GM12864 (cell line): ENCODE measurements at regions not wholly inside any gene's neighbourhood (a gene's known extent, or its start where the extent isn't known, plus 50 kb on each side); places are given as distances from the start of the nearest gene placed in this dataset.
"Not testable (repeated sequence)": the region's sequence is repeated elsewhere in the genome, so short reads cannot be mapped to it uniquely, and the experiment has no call there.

Experiments
- DNase-seq: peaks from one replicate; pipeline ENCODE4 v3.0.0-alpha.2; 2011; ENCODE audit warnings: low read depth
- H3K4me3 ChIP-seq: 2 replicates; pipeline ENCODE4 v1.5.1; 2011; ENCODE audit warnings: mild to moderate bottlenecking, low read depth, low read length, control low read depth
- CTCF ChIP-seq: IDR thresholded peaks from 2 replicates; pipeline ENCODE4 v1.5.1; 2011; ENCODE audit warnings: low read depth, mild to moderate bottlenecking, moderate library complexity, low read length, control low read depth, inconsistent platforms; ENCODE audit errors: missing control alignments

GRCh38 chr3:150330174-150330573, 77.9 kb upstream of the TSC22D2 start:
- H3K4me3 ChIP-seq: no peak overlapping the region
- no peak for TF ChIP-seq CTCF
- DNase-seq: no peak

DNA sequence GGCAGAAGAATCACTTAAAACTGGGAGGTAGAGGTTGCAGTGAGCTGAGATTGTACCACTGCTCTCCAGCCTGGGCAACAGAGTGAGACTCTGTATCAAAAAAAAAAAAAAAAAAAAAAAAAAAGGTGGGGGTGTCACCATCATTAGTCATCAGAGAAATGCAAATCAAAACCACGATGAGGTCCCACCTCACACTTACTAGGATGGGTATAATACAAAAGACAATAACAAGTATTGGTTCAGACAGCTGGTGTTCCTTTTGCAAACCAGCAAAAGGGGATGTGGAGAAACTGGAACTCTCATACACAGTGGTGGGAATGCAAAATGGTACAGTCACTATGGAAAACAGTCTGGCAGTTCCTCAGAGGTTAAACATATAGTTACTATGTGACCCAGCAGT, 78.7 kb upstream of the TSC22D2 start:
- no peak for TF ChIP-seq CTCF
- DNase-seq: no peak
- H3K4me3 ChIP-seq: no peak overlapping the region

DNA sequence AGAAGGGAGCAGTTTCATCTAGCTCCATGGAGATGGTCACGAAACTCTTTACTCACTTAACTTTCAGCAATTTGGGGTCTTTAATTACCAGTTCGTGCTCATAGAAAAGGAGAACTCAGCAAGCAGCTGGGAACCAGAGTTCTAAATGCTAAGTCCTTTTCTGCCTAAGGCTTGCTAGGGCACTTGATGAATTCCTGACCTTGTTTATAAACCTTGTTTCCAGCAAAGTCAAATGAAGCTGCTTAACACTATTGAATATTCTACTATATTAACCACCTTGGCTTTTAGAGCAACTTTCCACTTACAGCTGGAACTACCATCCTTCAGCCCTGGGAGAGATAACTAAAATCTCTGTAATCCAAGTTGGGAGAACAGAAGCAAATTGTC, 79.5 kb upstream of the TSC22D2 start:
- no peak for DNase-seq
- H3K4me3 ChIP-seq: no peak overlapping the region
- TF ChIP-seq CTCF: no peak

- no peak for DNase-seq
- no peak for TF ChIP-seq CTCF
- H3K4me3 ChIP-seq: no peak overlapping the region
These were observed 80.1 kb upstream of the TSC22D2 start for GRCh38 chr3:150327678-150328653.

DNA sequence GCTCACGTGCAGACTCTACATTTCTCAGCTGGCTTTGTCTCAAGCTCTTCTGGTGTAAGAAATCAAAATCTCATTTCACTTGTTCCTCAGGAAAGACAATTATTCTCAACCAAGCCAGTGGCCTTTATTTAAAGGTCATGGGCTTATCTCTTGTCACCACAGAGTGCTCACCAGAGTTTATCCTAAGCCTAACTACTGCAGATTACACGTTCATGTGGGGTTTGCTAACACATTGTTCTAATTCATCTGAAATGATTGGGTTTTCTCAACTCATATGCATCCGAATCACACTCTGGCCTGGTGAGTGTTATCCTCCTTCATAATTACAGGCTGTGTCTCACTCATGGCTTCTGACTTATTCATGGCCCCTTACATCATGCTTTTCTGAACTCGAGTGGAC, 83.3 kb upstream of the TSC22D2 start:
- no peak for TF ChIP-seq CTCF

DNA sequence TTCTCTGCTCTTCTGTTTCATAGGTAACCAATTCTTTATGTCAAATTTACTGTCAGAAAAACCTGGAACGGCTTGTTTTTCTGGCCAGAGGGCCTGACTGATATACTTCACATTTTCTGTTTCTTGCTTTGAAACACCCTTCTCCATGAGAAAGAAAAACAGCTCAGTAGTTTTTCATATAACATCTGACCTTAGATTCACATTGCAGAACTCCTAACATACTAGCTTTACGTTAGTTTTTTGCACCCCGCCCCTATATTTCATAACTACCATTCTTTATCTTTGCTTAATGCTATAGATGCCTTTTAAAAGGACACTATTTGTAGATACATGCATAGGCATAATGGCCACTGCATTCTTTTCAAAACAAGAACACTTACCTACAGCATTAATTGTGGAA, 83.9 kb upstream of the TSC22D2 start:
- H3K4me3 ChIP-seq: no peak overlapping the region
- TF ChIP-seq CTCF: no peak
- no peak for DNase-seq

More for the DNA sequence above, 83.3 kb upstream of the TSC22D2 start:
- H3K4me3 ChIP-seq: no peak overlapping the region
- DNase-seq: no peak

DNA sequence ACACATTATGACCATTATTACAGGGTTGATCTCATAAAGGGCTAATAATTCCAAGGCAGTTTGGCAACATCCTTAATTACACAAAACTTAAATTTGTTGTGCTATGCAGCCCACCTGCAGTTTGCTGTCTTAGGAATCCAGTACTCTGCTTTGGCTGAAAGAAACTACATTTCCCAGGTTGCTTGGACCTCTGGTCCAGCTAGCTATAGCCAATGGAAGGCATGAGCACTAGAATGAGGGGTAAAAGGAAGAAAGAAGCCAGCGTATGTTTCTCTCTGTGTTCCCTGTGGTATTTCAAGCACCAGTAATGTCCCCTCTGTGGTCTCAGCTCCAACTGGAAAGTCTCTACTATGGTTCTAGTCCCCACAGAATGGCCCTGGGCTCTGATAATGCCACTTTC, 84.3 kb upstream of the TSC22D2 start:
- TF ChIP-seq CTCF: no peak
- no peak overlapping the region for H3K4me3 ChIP-seq
- DNase-seq: no peak

DNA sequence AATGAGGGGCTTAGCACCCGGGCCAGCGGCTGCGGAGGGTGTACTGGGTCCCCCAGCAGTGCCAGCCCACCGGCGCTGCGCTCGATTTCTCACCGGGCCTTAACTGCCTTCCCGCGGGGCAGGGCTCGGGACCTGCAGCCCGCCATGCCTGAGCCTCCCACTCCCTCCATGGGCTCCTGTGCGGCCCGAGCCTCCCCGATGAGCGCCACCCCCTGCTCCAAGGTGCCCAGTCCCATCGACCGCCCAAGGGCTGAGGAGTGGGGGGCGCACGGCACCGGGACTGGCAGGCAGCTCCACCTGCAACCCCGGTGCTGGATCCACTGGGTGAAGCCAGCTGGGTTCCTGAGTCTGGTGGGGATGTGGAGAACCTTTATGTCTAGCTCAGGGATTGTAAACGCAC, 85.0 kb upstream of the TSC22D2 start:
- H3K4me3 ChIP-seq, DNase-seq: not testable (repeated sequence)

DNA sequence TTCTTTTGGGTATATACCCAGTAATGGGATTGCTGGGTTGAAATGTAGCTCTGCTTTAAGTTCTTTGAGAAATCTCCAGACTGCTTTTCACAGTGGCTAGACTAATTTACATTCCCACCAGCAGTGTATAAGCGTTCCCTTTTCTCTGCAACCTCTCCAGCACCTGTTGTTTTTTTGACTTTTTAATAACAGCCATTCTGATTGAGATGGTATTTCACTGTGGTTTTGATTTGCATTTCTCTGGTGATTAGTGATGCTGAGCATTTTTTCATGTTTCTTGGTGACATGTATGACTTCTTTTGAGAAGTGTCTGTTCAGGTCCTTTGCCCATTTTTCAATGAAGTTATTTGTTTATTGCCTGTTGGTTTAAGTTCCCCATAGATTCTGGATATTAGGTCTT, 87.1 kb upstream of the TSC22D2 start:
- not testable (repeated sequence) for DNase-seq, H3K4me3 ChIP-seq
